ENCODE measurements at regions not wholly inside any gene's neighbourhood (a gene's known extent, or its start where the extent isn't known, plus 50 kb on each side); places are given as distances from the start of the nearest gene placed in this dataset.

DNA sequence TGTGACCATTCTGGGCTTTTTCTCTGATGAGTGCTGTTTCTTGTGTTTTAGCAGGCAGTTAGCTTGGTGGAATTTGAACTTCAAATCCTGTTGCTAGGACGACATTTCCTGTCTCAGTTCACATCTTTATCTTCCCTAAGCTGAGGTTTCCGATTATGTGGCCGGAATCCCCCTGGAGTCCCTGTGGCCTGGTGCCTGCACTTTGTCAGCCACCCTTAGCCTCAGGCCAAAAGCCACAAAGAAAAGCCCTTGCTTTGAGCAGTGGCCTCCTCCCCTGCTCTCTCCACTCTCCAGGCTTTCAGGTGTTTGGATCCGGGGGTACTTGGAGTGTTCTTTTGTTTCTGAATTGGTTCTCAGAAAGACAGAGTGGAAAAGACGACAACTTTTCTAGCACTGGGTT lies 59.9 kb upstream of the PMEPA1 start:
- Histone ChIP-seq H3K4me1 (ENCODE audit: control insufficient read depth in 5 of 5, insufficient read depth in 5 of 5, low read length in 5 of 5) (peaks cover 0 to 4% (median 0%) of the 10 kb centered on the region in 5 donors), H3K36me3 (ENCODE audit: control insufficient read depth in 5 of 5, insufficient read depth in 5 of 5, low read length in 5 of 5) (no peaks in the 10 kb centered on the region), H3K27ac (ENCODE audit: low read depth, low read length) (no peak overlapping the region), H3K4me3 (ENCODE audit: low read depth in 1 of 5, low read length in 5 of 5) (no peak overlapping the region), H3K9me3 (ENCODE audit: control insufficient read depth in 5 of 5, low read length in 5 of 5) (peaks cover 0 to 3% (median under 1%) of the 10 kb centered on the region in 5 donors), H3K27me3 (ENCODE audit: control insufficient read depth in 5 of 5, insufficient read depth in 4 of 5, low read length in 5 of 5) (peaks cover 0 to 6% (median 0%) of the 10 kb centered on the region in 5 donors), H3K9ac (ENCODE audit: low read length in 5 of 5) (no peak overlapping the region)

DNA sequence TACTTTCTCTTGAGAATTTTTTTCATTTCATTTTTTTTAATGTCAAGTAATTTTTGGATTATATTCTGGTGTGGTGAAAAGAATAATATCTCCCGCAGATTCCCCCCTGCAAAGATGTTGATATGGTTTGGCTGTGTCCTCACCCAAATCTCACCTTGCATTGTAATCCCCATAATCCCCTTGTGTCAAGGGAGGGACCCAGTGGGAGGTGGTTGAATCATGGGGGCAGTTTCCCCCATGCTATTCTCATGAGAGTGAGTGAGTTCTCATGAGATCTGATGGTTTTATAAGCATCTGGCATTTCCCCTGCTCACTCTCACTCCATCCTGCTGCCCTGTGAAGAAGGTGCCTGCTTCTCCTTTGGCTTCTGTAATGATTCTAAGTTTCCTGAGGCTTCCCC lies 58.7 kb upstream of the PMEPA1 start:
- Histone ChIP-seq H3K9me3 (ENCODE audit: control insufficient read depth in 5 of 5, low read length in 5 of 5) (peaks cover 6 to 7% (median 6%) of the 10 kb centered on the region in 5 donors), H3K9ac (ENCODE audit: low read length in 5 of 5) (no peak overlapping the region), H3K4me1 (ENCODE audit: control insufficient read depth in 5 of 5, insufficient read depth in 5 of 5, low read length in 5 of 5) (peaks cover 0 to 4% (median 0%) of the 10 kb centered on the region in 5 donors), H3K27ac (ENCODE audit: low read depth, low read length) (no peak overlapping the region), H3K36me3 (ENCODE audit: control insufficient read depth in 5 of 5, insufficient read depth in 5 of 5, low read length in 5 of 5) (no peaks in the 10 kb centered on the region), H3K4me3 (ENCODE audit: low read depth in 1 of 5, low read length in 5 of 5) (no peak overlapping the region), H3K27me3 (ENCODE audit: control insufficient read depth in 5 of 5, insufficient read depth in 4 of 5, low read length in 5 of 5) (peaks cover 0 to 6% (median 0%) of the 10 kb centered on the region in 5 donors)

DNA sequence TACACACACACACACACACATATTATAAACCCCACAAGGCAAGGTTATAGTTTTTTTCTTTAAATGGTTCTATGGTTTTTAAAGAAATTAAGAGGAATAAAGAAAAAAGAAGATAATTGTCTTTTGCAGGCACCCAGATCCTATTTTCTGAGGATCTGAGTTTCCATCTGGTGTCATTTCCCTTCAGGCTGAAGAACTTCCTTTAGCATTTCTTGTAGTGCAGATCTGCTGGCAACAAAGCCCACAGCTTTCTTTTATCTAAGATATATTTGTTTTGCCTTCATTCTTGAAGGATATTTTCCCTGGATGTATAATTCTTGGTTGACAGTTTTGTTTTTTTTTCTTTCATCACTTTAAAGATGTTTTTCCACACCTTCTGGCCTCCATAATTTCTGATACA lies 57.6 kb upstream of the PMEPA1 start:
- Histone ChIP-seq H3K27me3 (ENCODE audit: control insufficient read depth in 5 of 5, insufficient read depth in 4 of 5, low read length in 5 of 5) (peaks cover 0 to 5% (median 0%) of the 10 kb centered on the region in 5 donors), H3K27ac (ENCODE audit: low read depth, low read length) (no peak overlapping the region), H3K9me3 (ENCODE audit: control insufficient read depth in 5 of 5, low read length in 5 of 5) (peaks cover 6 to 7% (median 6%) of the 10 kb centered on the region in 5 donors), H3K9ac (ENCODE audit: low read length in 5 of 5) (no peak overlapping the region), H3K4me3 (ENCODE audit: low read depth in 1 of 5, low read length in 5 of 5) (no peak overlapping the region), H3K36me3 (ENCODE audit: control insufficient read depth in 5 of 5, insufficient read depth in 5 of 5, low read length in 5 of 5) (no peaks in the 10 kb centered on the region), H3K4me1 (ENCODE audit: control insufficient read depth in 5 of 5, insufficient read depth in 5 of 5, low read length in 5 of 5) (no peaks in the 10 kb centered on the region)

DNA sequence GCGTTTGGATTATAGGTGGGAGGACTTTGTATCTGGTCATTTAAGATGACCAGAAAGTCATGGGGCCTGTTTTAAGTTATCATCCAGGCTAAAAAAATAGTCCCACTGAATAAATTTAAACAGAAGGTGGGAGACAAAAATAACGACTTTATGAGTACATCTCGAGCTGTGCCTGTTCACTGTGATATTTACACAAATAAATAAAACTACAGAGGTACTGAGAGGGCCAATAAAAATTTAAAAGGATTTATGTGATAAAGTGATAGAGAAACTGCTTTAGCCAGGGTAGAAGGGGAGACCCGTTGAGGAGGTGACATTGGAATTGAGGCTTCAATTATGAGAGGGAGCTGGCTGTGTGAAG lies 53.4 kb upstream of the PMEPA1 start:
- Histone ChIP-seq H3K27ac (ENCODE audit: low read depth, low read length) (no peak overlapping the region), H3K36me3 (ENCODE audit: control insufficient read depth in 5 of 5, insufficient read depth in 5 of 5, low read length in 5 of 5) (no peaks in the 10 kb centered on the region), H3K9me3 (ENCODE audit: control insufficient read depth in 5 of 5, low read length in 5 of 5) (peaks cover 6 to 9% (median 6%) of the 10 kb centered on the region in 5 donors), H3K4me3 (ENCODE audit: low read depth in 1 of 5, low read length in 5 of 5) (no peak overlapping the region), H3K27me3 (ENCODE audit: control insufficient read depth in 5 of 5, insufficient read depth in 4 of 5, low read length in 5 of 5) (peaks cover 0 to 3% (median 0%) of the 10 kb centered on the region in 5 donors), H3K9ac (ENCODE audit: low read length in 5 of 5) (no peak overlapping the region), H3K4me1 (ENCODE audit: control insufficient read depth in 5 of 5, insufficient read depth in 5 of 5, low read length in 5 of 5) (no peaks in the 10 kb centered on the region)

DNA sequence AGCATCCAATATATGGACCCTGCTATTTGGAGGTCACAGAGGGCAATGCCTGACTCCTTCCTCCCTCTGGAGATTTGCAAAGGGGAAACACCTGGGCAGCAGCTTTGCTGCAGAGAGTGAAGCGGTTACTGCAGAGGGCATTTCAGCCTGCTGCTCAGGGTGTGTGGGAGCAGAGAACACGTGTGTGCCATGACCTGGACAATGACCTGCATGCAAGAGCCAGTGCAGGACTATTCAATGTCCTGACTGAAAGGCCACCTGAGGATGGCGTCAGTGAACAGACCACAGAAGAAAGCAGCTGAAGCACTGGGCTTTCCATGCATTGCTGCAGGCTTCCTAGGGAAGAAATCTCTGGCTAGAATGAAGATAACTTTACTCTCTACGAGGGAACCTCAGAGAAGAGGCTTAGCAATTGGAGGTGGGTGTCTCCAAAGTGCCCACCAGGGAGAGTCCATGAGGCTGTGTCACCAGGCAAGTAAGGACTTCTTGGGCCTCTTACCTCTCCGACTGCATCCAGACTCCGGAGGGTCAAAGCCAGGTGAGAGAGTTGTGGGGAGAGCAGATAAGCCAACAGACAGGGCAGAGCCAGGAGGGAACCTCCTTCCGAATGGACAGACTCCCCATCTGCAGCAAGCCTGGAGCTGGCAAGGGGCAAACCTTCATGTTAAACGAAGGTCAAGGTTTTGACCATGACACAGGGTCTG lies 52.9 kb upstream of the PMEPA1 start:
- Histone ChIP-seq H3K27me3 (ENCODE audit: control insufficient read depth in 5 of 5, insufficient read depth in 4 of 5, low read length in 5 of 5) (peaks cover 0 to 3% (median 0%) of the 10 kb centered on the region in 5 donors), H3K9me3 (ENCODE audit: control insufficient read depth in 5 of 5, low read length in 5 of 5) (peaks cover 6 to 9% (median 6%) of the 10 kb centered on the region in 5 donors), H3K4me1 (ENCODE audit: control insufficient read depth in 5 of 5, insufficient read depth in 5 of 5, low read length in 5 of 5) (no peaks in the 10 kb centered on the region), H3K36me3 (ENCODE audit: control insufficient read depth in 5 of 5, insufficient read depth in 5 of 5, low read length in 5 of 5) (no peaks in the 10 kb centered on the region), H3K4me3 (ENCODE audit: low read depth in 1 of 5, low read length in 5 of 5) (no peak overlapping the region), H3K27ac (ENCODE audit: low read depth, low read length) (no peak overlapping the region), H3K9ac (ENCODE audit: low read length in 5 of 5) (no peak overlapping the region)

DNA sequence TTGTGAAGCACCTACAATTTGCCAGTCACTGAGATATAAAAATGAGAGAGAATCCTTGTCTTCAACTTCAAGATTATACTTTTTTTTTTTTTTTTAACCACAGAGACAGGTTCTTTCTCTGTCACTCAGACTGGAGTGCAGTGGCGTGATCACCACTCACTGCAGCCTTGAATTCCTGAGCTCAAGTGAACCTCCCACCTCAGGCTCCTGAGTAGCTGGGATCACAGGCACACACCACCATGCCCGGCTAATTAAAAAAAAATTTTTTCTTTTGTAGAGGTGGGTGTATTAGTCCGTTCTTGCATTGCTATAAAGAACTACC lies 51.6 kb upstream of the PMEPA1 start:
- Histone ChIP-seq H3K27me3 (ENCODE audit: control insufficient read depth in 5 of 5, insufficient read depth in 4 of 5, low read length in 5 of 5) (peaks cover 0 to 3% (median 0%) of the 10 kb centered on the region in 5 donors), H3K36me3 (ENCODE audit: control insufficient read depth in 5 of 5, insufficient read depth in 5 of 5, low read length in 5 of 5) (no peaks in the 10 kb centered on the region), H3K9me3 (ENCODE audit: control insufficient read depth in 5 of 5, low read length in 5 of 5) (peaks cover 6 to 16% (median 14%) of the 10 kb centered on the region in 5 donors), H3K4me3 (ENCODE audit: low read depth in 1 of 5, low read length in 5 of 5) (no peak overlapping the region), H3K27ac (ENCODE audit: low read depth, low read length) (no peak overlapping the region), H3K9ac (ENCODE audit: low read length in 5 of 5) (no peak overlapping the region), H3K4me1 (ENCODE audit: control insufficient read depth in 5 of 5, insufficient read depth in 5 of 5, low read length in 5 of 5) (no peaks in the 10 kb centered on the region)

DNA sequence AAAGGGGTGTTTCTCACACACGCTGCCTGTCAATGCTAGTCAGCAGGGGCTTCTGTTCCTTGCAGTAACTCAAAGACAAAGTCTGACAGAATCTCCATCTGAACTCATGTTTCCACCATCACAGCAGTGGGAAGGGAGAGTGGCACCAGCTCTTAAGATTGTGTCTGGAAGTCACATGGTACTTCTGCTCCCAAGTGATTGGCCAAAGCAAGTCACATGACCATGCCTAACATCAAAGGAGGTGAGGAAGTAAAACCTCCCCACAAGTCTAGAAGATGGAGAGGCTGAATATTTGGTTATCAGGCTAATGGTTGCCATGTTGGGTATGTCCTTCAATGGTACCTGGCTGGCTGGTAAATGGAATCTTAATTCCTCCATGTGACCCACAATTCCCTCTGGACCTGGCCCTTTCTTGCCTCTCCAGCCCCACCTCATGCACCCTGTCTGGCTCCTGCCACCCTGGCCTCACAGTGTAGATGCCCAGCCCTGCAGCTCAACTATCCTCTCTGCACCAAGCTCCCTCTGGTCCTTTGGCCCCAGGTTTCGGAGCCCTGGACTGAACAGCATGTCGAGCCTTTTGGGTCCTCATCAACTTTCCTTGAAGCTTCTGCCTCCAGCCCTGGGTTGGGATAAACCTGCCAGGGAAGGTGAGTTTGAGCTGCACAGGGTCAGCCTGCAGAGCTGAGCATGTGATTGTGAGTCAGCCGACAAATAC lies 51.0 kb upstream of the PMEPA1 start:
- H3K9ac ChIP-seq (ENCODE audit: low read length in 5 of 5): no peak overlapping the region
- peaks cover 0 to 3% (median 0%) of the 10 kb centered on the region in 5 donors for H3K27me3 ChIP-seq (ENCODE audit: control insufficient read depth in 5 of 5, insufficient read depth in 4 of 5, low read length in 5 of 5)
- H3K4me1 ChIP-seq (ENCODE audit: control insufficient read depth in 5 of 5, insufficient read depth in 5 of 5, low read length in 5 of 5): no peaks in the 10 kb centered on the region
- H3K36me3 ChIP-seq (ENCODE audit: control insufficient read depth in 5 of 5, insufficient read depth in 5 of 5, low read length in 5 of 5): no peaks in the 10 kb centered on the region
- H3K9me3 ChIP-seq (ENCODE audit: control insufficient read depth in 5 of 5, low read length in 5 of 5): peaks cover 6 to 16% (median 14%) of the 10 kb centered on the region in 5 donors
- H3K27ac ChIP-seq (ENCODE audit: low read depth, low read length): no peak overlapping the region
- no peak overlapping the region for H3K4me3 ChIP-seq (ENCODE audit: low read depth in 1 of 5, low read length in 5 of 5)

DNA sequence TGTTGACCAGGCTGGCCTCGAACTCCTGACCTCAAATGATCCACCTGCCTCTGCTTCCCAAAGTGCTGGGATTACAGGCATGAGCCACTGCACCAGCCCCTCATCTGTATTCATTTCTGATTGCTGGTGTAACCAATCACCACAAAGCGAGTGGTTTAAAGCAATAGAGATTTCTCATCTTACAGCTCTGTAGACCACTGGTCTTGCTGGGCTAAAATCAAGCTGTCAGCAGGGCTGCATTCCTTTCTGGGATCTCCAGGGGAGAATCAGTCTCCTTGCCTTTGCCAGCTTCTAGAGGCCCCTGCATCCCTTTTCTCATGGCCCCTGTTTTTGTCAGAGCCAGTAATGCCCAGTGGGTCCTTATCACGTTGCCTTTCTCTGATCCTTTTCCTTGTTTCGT lies 49.9 kb upstream of the PMEPA1 start:
- Histone ChIP-seq H3K4me3 (ENCODE audit: low read depth in 1 of 5, low read length in 5 of 5) (no peak overlapping the region), H3K36me3 (ENCODE audit: control insufficient read depth in 5 of 5, insufficient read depth in 5 of 5, low read length in 5 of 5) (no peaks in the 10 kb centered on the region), H3K27ac (ENCODE audit: low read depth, low read length) (no peak overlapping the region), H3K9ac (ENCODE audit: low read length in 5 of 5) (no peak overlapping the region), H3K27me3 (ENCODE audit: control insufficient read depth in 5 of 5, insufficient read depth in 4 of 5, low read length in 5 of 5) (peaks cover 0 to 3% (median 0%) of the 10 kb centered on the region in 5 donors), H3K9me3 (ENCODE audit: control insufficient read depth in 5 of 5, low read length in 5 of 5) (peaks cover 6 to 16% (median 12%) of the 10 kb centered on the region in 5 donors), H3K4me1 (ENCODE audit: control insufficient read depth in 5 of 5, insufficient read depth in 5 of 5, low read length in 5 of 5) (no peaks in the 10 kb centered on the region)

All from subcutaneous abdominal adipose tissue (tissue), 5 donors.